Gastrocnemius medialis (tissue), 4 donors: ENCODE measurements at regions not wholly inside any gene's neighbourhood (a gene's known extent, or its start where the extent isn't known, plus 50 kb on each side); places are given as distances from the start of the nearest gene placed in this dataset.

Source experiments
- POLR2A ChIP-seq, 2 donors: fragments of 450-650 bp; IDR thresholded peaks; one replicate each; pipeline ENCODE4 v1.6.1; 2017; ENCODE audit warnings: antibody characterized with exemption in 2 of 2, mild to moderate bottlenecking in 2 of 2, moderate library complexity in 2 of 2
- TF ChIP-seq, protein P1 (sequence below), 5 experiments: fragments of 450-650 bp in 3 of 5; fragments of 200-600 bp in 2 of 5; sonication (generic) in 2 of 5; IDR thresholded peaks in 4 of 5; conservative IDR thresholded peaks in 1 of 5; 1 replicate in 4 of 5; 2 replicates in 1 of 5; pipeline ENCODE4 v1.5.1; 2016 to 2019; ENCODE audit warnings: antibody characterized with exemption in 5 of 5, mild to moderate bottlenecking in 3 of 5, moderate library complexity in 3 of 5

DNA sequence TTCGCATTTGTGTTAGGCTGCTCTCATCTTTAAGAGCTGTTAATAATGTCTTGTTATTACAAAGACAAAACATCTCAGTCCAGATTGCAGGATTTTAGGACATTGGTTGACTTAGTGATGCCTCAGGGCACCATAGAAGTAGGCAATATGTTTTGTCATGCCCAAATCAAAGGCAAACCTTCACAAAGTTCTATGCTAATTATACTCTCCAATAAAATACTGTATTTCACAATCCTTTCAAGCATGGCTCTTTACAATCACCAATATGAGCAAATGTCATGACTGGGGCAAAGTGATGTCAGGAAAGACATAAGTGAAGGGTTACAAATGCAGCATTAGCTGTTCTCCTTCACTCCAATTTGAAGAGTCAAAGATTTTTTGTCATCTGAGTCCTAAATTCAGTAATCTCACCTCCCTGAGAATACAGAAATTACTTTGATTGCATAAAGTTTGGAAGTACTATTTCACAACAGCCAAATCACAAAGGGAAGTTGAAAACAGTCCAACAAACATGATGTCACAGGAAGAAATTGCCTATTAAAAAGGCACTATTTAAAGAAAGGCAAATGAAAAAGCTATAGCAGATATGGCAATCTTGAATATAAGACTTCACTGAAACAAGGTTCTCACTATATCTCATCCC lies 303.2 kb downstream of the PRR16 start:
- TF ChIP-seq, protein P1, sequence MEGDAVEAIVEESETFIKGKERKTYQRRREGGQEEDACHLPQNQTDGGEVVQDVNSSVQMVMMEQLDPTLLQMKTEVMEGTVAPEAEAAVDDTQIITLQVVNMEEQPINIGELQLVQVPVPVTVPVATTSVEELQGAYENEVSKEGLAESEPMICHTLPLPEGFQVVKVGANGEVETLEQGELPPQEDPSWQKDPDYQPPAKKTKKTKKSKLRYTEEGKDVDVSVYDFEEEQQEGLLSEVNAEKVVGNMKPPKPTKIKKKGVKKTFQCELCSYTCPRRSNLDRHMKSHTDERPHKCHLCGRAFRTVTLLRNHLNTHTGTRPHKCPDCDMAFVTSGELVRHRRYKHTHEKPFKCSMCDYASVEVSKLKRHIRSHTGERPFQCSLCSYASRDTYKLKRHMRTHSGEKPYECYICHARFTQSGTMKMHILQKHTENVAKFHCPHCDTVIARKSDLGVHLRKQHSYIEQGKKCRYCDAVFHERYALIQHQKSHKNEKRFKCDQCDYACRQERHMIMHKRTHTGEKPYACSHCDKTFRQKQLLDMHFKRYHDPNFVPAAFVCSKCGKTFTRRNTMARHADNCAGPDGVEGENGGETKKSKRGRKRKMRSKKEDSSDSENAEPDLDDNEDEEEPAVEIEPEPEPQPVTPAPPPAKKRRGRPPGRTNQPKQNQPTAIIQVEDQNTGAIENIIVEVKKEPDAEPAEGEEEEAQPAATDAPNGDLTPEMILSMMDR (IDR thresholded peaks at IDR 0.05 in 4 of 5, conservative IDR thresholded peaks at IDR 0.05 in 1 of 5): no peak
- no peak for TF ChIP-seq POLR2A (IDR thresholded peaks at IDR 0.05)
